ENCODE measurements at regions not wholly inside any gene's neighbourhood (a gene's known extent, or its start where the extent isn't known, plus 50 kb on each side); places are given as distances from the start of the nearest gene placed in this dataset.

GRCh38 chr1:234969011-234969441, 159.6 kb downstream of the TOMM20 start:
- H2AFZ ChIP-seq (ENCODE audit: low read depth, low read length), result no peak overlapping the region

GRCh38 chr1:234968451-234968850, 160.2 kb downstream of the TOMM20 start:
- Histone ChIP-seq H3K9me2 (ENCODE audit: insufficient read depth, low read length) (no peaks in the 10 kb centered on the region), H3K4me3 (ENCODE audit: low read length) (no peak overlapping the region), H3K27ac (ENCODE audit: low read length) (no peak overlapping the region), H3K27me3 (ENCODE audit: insufficient read depth, low read depth, low read length) (no peaks in the 10 kb centered on the region), H3F3A (ENCODE audit: insufficient read depth, low read length, poor library complexity, severe bottlenecking) (no peaks in the 10 kb centered on the region), H3K36me3 (ENCODE audit: insufficient read depth, low read length) (no peaks in the 10 kb centered on the region), H3K79me2 (replicated peaks; ENCODE audit: insufficient read depth, low read length) (no peaks in the 10 kb centered on the region), H4K20me1 (ENCODE audit: insufficient read depth) (no peaks in the 10 kb centered on the region), H3K9me3 (ENCODE audit: low read length) (no peaks in the 10 kb centered on the region), H3K4me2 (ENCODE audit: low read length) (no peak overlapping the region), H3K9ac (ENCODE audit: low read length) (no peak overlapping the region), H2AFZ (ENCODE audit: low read depth, low read length) (no peak overlapping the region)
- TF ChIP-seq RAD21 (conservative IDR thresholded peaks at IDR 0.05) (no peak), EP300 (conservative IDR thresholded peaks at IDR 0.05; ENCODE audit: poor library complexity, severe bottlenecking) (no peak), SMC3 (conservative IDR thresholded peaks at IDR 0.05; ENCODE audit: poor library complexity) (no peak)

More at GRCh38 chr1:234969011-234969441, 159.6 kb downstream of the TOMM20 start:
- Histone ChIP-seq H4K20me1 (ENCODE audit: insufficient read depth) (no peaks in the 10 kb centered on the region), H3K36me3 (ENCODE audit: insufficient read depth, low read length) (no peaks in the 10 kb centered on the region), H3F3A (ENCODE audit: insufficient read depth, low read length, poor library complexity, severe bottlenecking) (no peaks in the 10 kb centered on the region), H3K79me2 (replicated peaks; ENCODE audit: insufficient read depth, low read length) (no peaks in the 10 kb centered on the region), H3K27me3 (ENCODE audit: insufficient read depth, low read depth, low read length) (no peaks in the 10 kb centered on the region), H3K9me2 (ENCODE audit: insufficient read depth, low read length) (no peaks in the 10 kb centered on the region), H3K4me3 (ENCODE audit: low read length) (no peak overlapping the region), H3K9me3 (ENCODE audit: low read length) (no peaks in the 10 kb centered on the region), H3K4me2 (ENCODE audit: low read length) (no peak overlapping the region), H3K9ac (ENCODE audit: low read length) (no peak overlapping the region), H3K27ac (ENCODE audit: low read length) (no peak overlapping the region)
- TF ChIP-seq MXI1 (conservative IDR thresholded peaks at IDR 0.05; ENCODE audit: poor library complexity, severe bottlenecking) (no peak), SMC3 (conservative IDR thresholded peaks at IDR 0.05; ENCODE audit: poor library complexity) (no peak), CTCF (IDR thresholded peaks at IDR 0.05; ENCODE audit: poor library complexity, severe bottlenecking) (no peak)

- Histone ChIP-seq H3K79me2 (replicated peaks; ENCODE audit: insufficient read depth, low read length) (no peaks in the 10 kb centered on the region), H4K20me1 (ENCODE audit: insufficient read depth) (no peaks in the 10 kb centered on the region)
- TF ChIP-seq SMC3 (conservative IDR thresholded peaks at IDR 0.05; ENCODE audit: poor library complexity) (no peak), CTCF (IDR thresholded peaks at IDR 0.05; ENCODE audit: poor library complexity, severe bottlenecking) (no peak), TAF1 (IDR thresholded peaks at IDR 0.05; ENCODE audit: low read depth) (no peak), EP300 (conservative IDR thresholded peaks at IDR 0.05; ENCODE audit: poor library complexity, severe bottlenecking) (no peak), MXI1 (conservative IDR thresholded peaks at IDR 0.05; ENCODE audit: poor library complexity, severe bottlenecking) (no peak), REST (IDR thresholded peaks at IDR 0.05; ENCODE audit: borderline replicate concordance) (no peak), POLR2AphosphoS5 (IDR thresholded peaks at IDR 0.05) (no peak), RAD21 (conservative IDR thresholded peaks at IDR 0.05) (no peak), EZH2 (IDR thresholded peaks at IDR 0.05; ENCODE audit: borderline replicate concordance, insufficient read depth, low read length, poor library complexity, severe bottlenecking) (no peak)
Observed at GRCh38 chr1:234967121-234967520, 161.5 kb downstream of the TOMM20 start.

More at GRCh38 chr1:234967121-234967520, 161.5 kb downstream of the TOMM20 start:
- Histone ChIP-seq H3K4me2 (ENCODE audit: low read length) (no peak overlapping the region), H3K36me3 (ENCODE audit: insufficient read depth, low read length) (no peaks in the 10 kb centered on the region), H3K4me3 (ENCODE audit: low read length) (no peak overlapping the region), H3K9ac (ENCODE audit: low read length) (no peak overlapping the region), H3K27me3 (ENCODE audit: insufficient read depth, low read depth, low read length) (no peaks in the 10 kb centered on the region), H2AFZ (ENCODE audit: low read depth, low read length) (no peak overlapping the region), H3K27ac (ENCODE audit: low read length) (no peak overlapping the region), H3K9me2 (ENCODE audit: insufficient read depth, low read length) (no peaks in the 10 kb centered on the region), H3F3A (ENCODE audit: insufficient read depth, low read length, poor library complexity, severe bottlenecking) (no peaks in the 10 kb centered on the region), H3K9me3 (ENCODE audit: low read length) (no peaks in the 10 kb centered on the region)

Data from neural cell (in vitro differentiated cells).